ENCODE measurements at regions not wholly inside any gene's neighbourhood (a gene's known extent, or its start where the extent isn't known, plus 50 kb on each side); places are given as distances from the start of the nearest gene placed in this dataset.

DNA sequence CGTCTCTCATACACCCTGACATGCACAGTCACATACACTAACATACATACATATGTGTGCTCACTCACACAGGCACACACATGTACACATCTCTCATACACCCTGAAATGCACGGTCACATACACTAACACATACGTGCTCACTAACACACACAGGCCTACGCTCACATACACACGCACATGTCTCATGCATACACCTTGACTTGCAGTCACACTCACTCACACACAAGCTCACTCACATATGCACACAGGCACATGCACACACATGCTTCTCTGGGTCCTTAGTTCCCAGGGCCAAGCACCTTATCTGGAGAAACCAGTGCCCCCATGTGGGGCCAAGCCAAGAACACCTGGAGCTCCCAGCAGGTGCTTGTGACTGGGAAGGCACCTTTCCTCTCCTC lies 240.3 kb downstream of the RBFOX3 start:
- no peak for TF ChIP-seq ZBTB7A (IDR thresholded peaks at IDR 0.05; ENCODE audit: low read depth)
- no peak for TF ChIP-seq EP300 (IDR thresholded peaks at IDR 0.05; ENCODE audit: borderline replicate concordance)
- TF ChIP-seq YY1 (IDR thresholded peaks at IDR 0.05; ENCODE audit: low read depth), result no peak
- TF ChIP-seq, protein P1, sequence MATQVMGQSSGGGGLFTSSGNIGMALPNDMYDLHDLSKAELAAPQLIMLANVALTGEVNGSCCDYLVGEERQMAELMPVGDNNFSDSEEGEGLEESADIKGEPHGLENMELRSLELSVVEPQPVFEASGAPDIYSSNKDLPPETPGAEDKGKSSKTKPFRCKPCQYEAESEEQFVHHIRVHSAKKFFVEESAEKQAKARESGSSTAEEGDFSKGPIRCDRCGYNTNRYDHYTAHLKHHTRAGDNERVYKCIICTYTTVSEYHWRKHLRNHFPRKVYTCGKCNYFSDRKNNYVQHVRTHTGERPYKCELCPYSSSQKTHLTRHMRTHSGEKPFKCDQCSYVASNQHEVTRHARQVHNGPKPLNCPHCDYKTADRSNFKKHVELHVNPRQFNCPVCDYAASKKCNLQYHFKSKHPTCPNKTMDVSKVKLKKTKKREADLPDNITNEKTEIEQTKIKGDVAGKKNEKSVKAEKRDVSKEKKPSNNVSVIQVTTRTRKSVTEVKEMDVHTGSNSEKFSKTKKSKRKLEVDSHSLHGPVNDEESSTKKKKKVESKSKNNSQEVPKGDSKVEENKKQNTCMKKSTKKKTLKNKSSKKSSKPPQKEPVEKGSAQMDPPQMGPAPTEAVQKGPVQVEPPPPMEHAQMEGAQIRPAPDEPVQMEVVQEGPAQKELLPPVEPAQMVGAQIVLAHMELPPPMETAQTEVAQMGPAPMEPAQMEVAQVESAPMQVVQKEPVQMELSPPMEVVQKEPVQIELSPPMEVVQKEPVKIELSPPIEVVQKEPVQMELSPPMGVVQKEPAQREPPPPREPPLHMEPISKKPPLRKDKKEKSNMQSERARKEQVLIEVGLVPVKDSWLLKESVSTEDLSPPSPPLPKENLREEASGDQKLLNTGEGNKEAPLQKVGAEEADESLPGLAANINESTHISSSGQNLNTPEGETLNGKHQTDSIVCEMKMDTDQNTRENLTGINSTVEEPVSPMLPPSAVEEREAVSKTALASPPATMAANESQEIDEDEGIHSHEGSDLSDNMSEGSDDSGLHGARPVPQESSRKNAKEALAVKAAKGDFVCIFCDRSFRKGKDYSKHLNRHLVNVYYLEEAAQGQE (IDR thresholded peaks at IDR 0.05; ENCODE audit: low read depth), result no peak
- TF ChIP-seq CREB1 (IDR thresholded peaks at IDR 0.05; ENCODE audit: low read depth), result no peak
- no peak for TF ChIP-seq NFIC (IDR thresholded peaks at IDR 0.05)
